ENCODE measurements at regions not wholly inside any gene's neighbourhood (a gene's known extent, or its start where the extent isn't known, plus 50 kb on each side); places are given as distances from the start of the nearest gene placed in this dataset.

DNA sequence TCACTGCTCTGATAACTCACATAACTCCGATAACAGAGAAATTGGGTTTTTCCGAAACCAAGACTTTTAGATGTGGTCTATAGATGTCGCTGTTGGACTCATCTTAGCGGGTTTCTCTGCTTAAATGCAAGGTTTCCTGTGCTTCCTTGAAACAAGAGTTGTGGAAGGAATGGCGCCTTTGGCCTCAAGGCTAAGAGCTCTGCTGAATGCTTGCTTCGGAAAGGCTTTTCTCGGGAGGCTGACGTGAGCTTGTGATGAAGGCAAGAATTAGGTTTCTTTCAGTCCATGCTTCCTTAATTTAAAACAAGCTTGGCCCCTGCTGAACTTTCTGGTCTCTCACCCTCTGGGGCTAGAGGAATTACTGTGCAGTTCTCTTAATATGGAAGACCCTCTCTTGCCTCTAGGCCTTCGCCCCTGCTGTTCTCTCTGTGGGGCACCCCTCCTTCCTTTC, 113.5 kb downstream of the MAP3K21 start:
- TF ChIP-seq EZH2phosphoT487 (IDR thresholded peaks at IDR 0.05; ENCODE audit: insufficient read depth, low read depth) (no peak), EZH2 (IDR thresholded peaks at IDR 0.05; ENCODE audit: insufficient read depth, poor library complexity, severe bottlenecking) (no peak)

Measured in GM23248 (cell line).